Activated CD8-positive, alpha-beta T cell treated with anti-CD3 and anti-CD28 coated beads, Interleukin-2, amount 10 ng/mL, durations not matched to agents 7 days and 5 days (primary cell): ENCODE measurements at regions not wholly inside any gene's neighbourhood (a gene's known extent, or its start where the extent isn't known, plus 50 kb on each side); places are given as distances from the start of the nearest gene placed in this dataset.

Source experiments
- ATAC-seq: fragments of 150-1000 bp; cut with Tn5 transposase; one replicate; pipeline ENCODE4 v1.10.0; 2021; ENCODE audit warnings: moderate library complexity
- CTCF ChIA-PET: fragments of 350-600 bp; sonication (Branson Sonifier 250); formaldehyde crosslinking; loops from one replicate; lab custom pipeline; 2021; ENCODE audit warnings: antibody characterized with exemption; lab: Charles Lee
- POLR2A ChIA-PET: fragments of 350-600 bp; sonication (Branson Sonifier 250); formaldehyde crosslinking; loops from one replicate; lab custom pipeline; 2021; ENCODE audit warnings: antibody characterized with exemption; lab: Charles Lee
- DNase-seq: peaks from one replicate; pipeline ENCODE4 v3.0.0-alpha.2; 2020
- H3K27ac Mint-ChIP-seq: one replicate; pipeline ENCODE4 v1.8.0; 2021; ENCODE audit warnings: mild to moderate bottlenecking, mixed read lengths
- H3K27me3 Mint-ChIP-seq: one replicate; pipeline ENCODE4 v1.8.0; 2021; ENCODE audit warnings: low read depth, mixed read lengths
- H3K36me3 Mint-ChIP-seq: one replicate; pipeline ENCODE4 v1.8.0; 2021; ENCODE audit warnings: low read depth, mixed read lengths
- H3K4me1 Mint-ChIP-seq: one replicate; pipeline ENCODE4 v1.8.0; 2021; ENCODE audit warnings: low read depth, mixed read lengths
- H3K4me3 Mint-ChIP-seq: one replicate; pipeline ENCODE4 v1.8.0; 2021; ENCODE audit warnings: mild to moderate bottlenecking, mixed read lengths
- H3K9me3 Mint-ChIP-seq: one replicate; pipeline ENCODE4 v1.8.0; 2022; ENCODE audit warnings: mixed read lengths; ENCODE audit not compliant: insufficient read depth

GRCh38 chr2:201018636-201019035 lies 52.8 kb downstream of the HYCC2 start:
- Mint-ChIP-seq H3K9me3 (no peaks in the 10 kb centered on the region), H3K27me3 (no peaks in the 10 kb centered on the region), H3K36me3 (peaks cover 22% of the 10 kb centered on the region), H3K4me3 (no peak overlapping the region), H3K4me1 (peaks cover 13% of the 10 kb centered on the region), H3K27ac (no peak overlapping the region)
- DNase-seq (no peak), ATAC-seq (no peak)
- CTCF ChIA-PET = interaction anchor here (0.7 to 1.1 kb wide), 2 partner anchors 159 to 164 kb away, joined by 3 read pairs; partner anchors contain the start of gene CASP10
- POLR2A ChIA-PET = no interaction called here

- H3K36me3 Mint-ChIP-seq = peaks cover 14% of the 10 kb centered on the region
- H3K27ac Mint-ChIP-seq = no peak overlapping the region
- ChIA-PET CTCF (no interaction called here), POLR2A (no interaction called here)
- no peak for DNase-seq
- H3K9me3 Mint-ChIP-seq = no peaks in the 10 kb centered on the region
- H3K4me1 Mint-ChIP-seq = peaks cover 6% of the 10 kb centered on the region
- no peak overlapping the region for H3K4me3 Mint-ChIP-seq
- no peak for ATAC-seq
- H3K27me3 Mint-ChIP-seq = no peaks in the 10 kb centered on the region
These were observed 53.4 kb upstream of the ORC2 start for GRCh38 chr2:201016859-201017258.
